ENCODE measurements at regions not wholly inside any gene's neighbourhood (a gene's known extent, or its start where the extent isn't known, plus 50 kb on each side); places are given as distances from the start of the nearest gene placed in this dataset.

GRCh38 chr7:17481118-17481517 is 182.7 kb downstream of the AHR start (continued):
- TF ChIP-seq AHDC1 (CRISPR knock-in tag; IDR thresholded peaks at IDR 0.05; ENCODE audit: borderline replicate concordance) (no peak), YY1 (IDR thresholded peaks at IDR 0.05; ENCODE audit: insufficient read depth, insufficient replicate concordance, low read depth, low read length) (no peak), FOXJ3 (CRISPR knock-in tag; IDR thresholded peaks at IDR 0.05; ENCODE audit: borderline replicate concordance) (no peak), SALL1 (CRISPR knock-in tag; IDR thresholded peaks at IDR 0.05) (peak; percentile 42; the same call in 1 of the 2 replicates), ISX (CRISPR knock-in tag; conservative IDR thresholded peaks at IDR 0.05) (no peak), HDAC2 (CRISPR knock-in tag; IDR thresholded peaks at IDR 0.05) (peak; percentile 28; the same call in 1 of the 2 replicates), ZBTB10 (CRISPR knock-in tag; IDR thresholded peaks at IDR 0.05; ENCODE audit: borderline replicate concordance) (no peak), NR2F6 (IDR thresholded peaks at IDR 0.05) (peak; percentile 57; the same call in 1 of the 2 replicates), NR2F6 (CRISPR knock-in tag; IDR thresholded peaks at IDR 0.05) (0 out of 2 replicates have a peak, but pooled peaks have one; percentile 29), SIN3B (IDR thresholded peaks at IDR 0.05; ENCODE audit: low read length) (no peak), U2AF2 (IDR thresholded peaks at IDR 0.05; ENCODE audit: low read depth, low read length) (no peak), MTF2 (CRISPR knock-in tag; IDR thresholded peaks at IDR 0.05; ENCODE audit: borderline replicate concordance) (no peak), NR2C2 (CRISPR knock-in tag; IDR thresholded peaks at IDR 0.05; ENCODE audit: borderline replicate concordance) (peak; percentile 65; the same call in 1 of the 2 replicates), ZNF3 (CRISPR knock-in tag; IDR thresholded peaks at IDR 0.05) (no peak), TMF1 (CRISPR knock-in tag; IDR thresholded peaks at IDR 0.05; ENCODE audit: low read depth) (no peak), NR2F2 (IDR thresholded peaks at IDR 0.05; ENCODE audit: borderline replicate concordance, low read depth) (peak; percentile 66; the same call in 1 of the 2 replicates), PHF21A (CRISPR knock-in tag; IDR thresholded peaks at IDR 0.05) (no peak), CSRNP2 (CRISPR knock-in tag; conservative IDR thresholded peaks at IDR 0.05; ENCODE audit: low read depth) (no peak), PITX1 (CRISPR knock-in tag; IDR thresholded peaks at IDR 0.05) (no peak)

Measured in HepG2 (cell line).